ENCODE measurements at regions not wholly inside any gene's neighbourhood (a gene's known extent, or its start where the extent isn't known, plus 50 kb on each side); places are given as distances from the start of the nearest gene placed in this dataset.

- TF ChIP-seq CTCF (IDR thresholded peaks at IDR 0.05): no peak
- TF ChIP-seq POLR2A (IDR thresholded peaks at IDR 0.05): no peak
Observed at GRCh38 chr4:181559637-181560036, 683.6 kb upstream of the TENM3 start.

Measured in vagina (tissue), 2 donors.